H9 (cell line): ENCODE measurements at regions not wholly inside any gene's neighbourhood (a gene's known extent, or its start where the extent isn't known, plus 50 kb on each side); places are given as distances from the start of the nearest gene placed in this dataset.

Source experiments
- DNase-seq: peaks from one replicate; pipeline ENCODE4 v3.0.0-alpha.2; 2017
- H2AFZ ChIP-seq: one replicate; pipeline ENCODE4 v1.6.1; 2013; ENCODE audit warnings: mild to moderate bottlenecking, low read length, control low read depth, moderate library complexity
- H2AK5ac ChIP-seq: 2 replicates; pipeline ENCODE4 v1.6.1; 2013; ENCODE audit warnings: low read length, control low read depth, mixed read lengths; ENCODE audit not compliant: insufficient read length
- H2BK120ac ChIP-seq: one replicate; pipeline ENCODE4 v1.6.1; 2013; ENCODE audit warnings: low read depth, mild to moderate bottlenecking, low read length, control low read depth, inconsistent platforms; ENCODE audit not compliant: poor library complexity, severe bottlenecking
- H2BK12ac ChIP-seq: 2 replicates; pipeline ENCODE4 v1.6.1; 2013; ENCODE audit warnings: low read length, control low read depth, mixed read lengths, low read depth; ENCODE audit not compliant: insufficient read length
- H2BK15ac ChIP-seq: 2 replicates; pipeline ENCODE4 v1.6.1; 2013; ENCODE audit warnings: low read depth, low read length, control low read depth
- H2BK20ac ChIP-seq: one replicate; pipeline ENCODE4 v1.6.1; 2013; ENCODE audit warnings: low read depth, mild to moderate bottlenecking, low read length, control low read depth, inconsistent platforms; ENCODE audit not compliant: poor library complexity, severe bottlenecking
- H2BK5ac ChIP-seq: 2 replicates; pipeline ENCODE4 v1.6.1; 2013; ENCODE audit warnings: low read length, control low read depth, mixed read lengths; ENCODE audit not compliant: insufficient read length
- H3K14ac ChIP-seq: 2 replicates; pipeline ENCODE4 v1.6.1; 2013; ENCODE audit warnings: low read length, control low read depth; ENCODE audit not compliant: insufficient read depth
- H3K18ac ChIP-seq: 2 replicates; pipeline ENCODE4 v1.6.1; 2013; ENCODE audit warnings: low read depth, mild to moderate bottlenecking, mixed read lengths, low read length, control low read depth; ENCODE audit not compliant: insufficient read length
- H3K23ac ChIP-seq: 2 replicates; pipeline ENCODE4 v1.6.1; 2013; ENCODE audit warnings: low read length, control low read depth, mixed read lengths, low read depth; ENCODE audit not compliant: insufficient read length
- H3K23me2 ChIP-seq: 2 replicates; pipeline ENCODE4 v1.6.1; 2013; ENCODE audit warnings: low read depth, mild to moderate bottlenecking, mixed read lengths, low read length, control low read depth; ENCODE audit not compliant: insufficient read length, poor library complexity, severe bottlenecking
- H3K27ac ChIP-seq: 2 replicates; pipeline ENCODE4 v1.5.1; 2013; ENCODE audit warnings: low read length, control low read depth, mixed read lengths, low read depth; ENCODE audit not compliant: insufficient read length
- H3K27me3 ChIP-seq: 2 replicates; pipeline ENCODE4 v1.6.1; 2013; ENCODE audit warnings: low read length, control low read depth, inconsistent platforms; ENCODE audit not compliant: insufficient read depth
- H3K4ac ChIP-seq: 2 replicates; pipeline ENCODE4 v1.6.1; 2013; ENCODE audit warnings: low read depth, mild to moderate bottlenecking, control low read depth, inconsistent platforms, low read length, moderate library complexity
- H3K4me1 ChIP-seq: 2 replicates; pipeline ENCODE4 v1.6.1; 2013; ENCODE audit warnings: low read length, control low read depth, inconsistent platforms; ENCODE audit not compliant: insufficient read depth
- H3K4me2 ChIP-seq: 2 replicates; pipeline ENCODE4 v1.6.1; 2013; ENCODE audit warnings: low read length, control low read depth, mixed read lengths; ENCODE audit not compliant: insufficient read length, insufficient read depth
- H3K56ac ChIP-seq: 2 replicates; pipeline ENCODE4 v1.6.1; 2013; ENCODE audit warnings: low read depth, mild to moderate bottlenecking, mixed read lengths, low read length, control low read depth; ENCODE audit not compliant: insufficient read length
- H3K79me1 ChIP-seq: 2 replicates; pipeline ENCODE4 v1.6.1; 2013; ENCODE audit warnings: low read depth, mild to moderate bottlenecking, moderate library complexity, low read length, control low read depth, inconsistent platforms; ENCODE audit not compliant: insufficient read depth, poor library complexity, severe bottlenecking
- H3K79me2 ChIP-seq: 2 replicates; pipeline ENCODE4 v1.6.1; 2013; ENCODE audit warnings: low read length, control low read depth, inconsistent platforms; ENCODE audit not compliant: insufficient read depth
- H3K9ac ChIP-seq: 2 replicates; pipeline ENCODE4 v1.6.1; 2013; ENCODE audit warnings: low read length, control low read depth, mixed read lengths; ENCODE audit not compliant: insufficient read length; ENCODE audit errors: extremely low read depth
- H3K9me3 ChIP-seq: one replicate; pipeline ENCODE4 v1.6.1; 2013; ENCODE audit warnings: low read depth, low read length, inconsistent platforms; ENCODE audit not compliant: control insufficient read depth
- H3T11ph ChIP-seq: one replicate; pipeline ENCODE4 v1.6.1; 2013; ENCODE audit warnings: mild to moderate bottlenecking, low read length, control low read depth, inconsistent platforms
- H4K20me1 ChIP-seq: one replicate; pipeline ENCODE4 v1.6.1; 2013; ENCODE audit not compliant: control insufficient read depth, insufficient read length, insufficient read depth
- H4K5ac ChIP-seq: 2 replicates; pipeline ENCODE4 v1.6.1; 2013; ENCODE audit warnings: low read depth, mild to moderate bottlenecking, mixed read lengths, low read length, control low read depth; ENCODE audit not compliant: insufficient read length
- H4K8ac ChIP-seq: replicated peaks from 2 replicates; pipeline ENCODE4 v1.6.1; 2013; ENCODE audit warnings: low read length, control low read depth, mixed read lengths, low read depth; ENCODE audit not compliant: insufficient read length
- H4K91ac ChIP-seq: 2 replicates; pipeline ENCODE4 v1.6.1; 2013; ENCODE audit warnings: low read depth, mild to moderate bottlenecking, moderate library complexity, mixed read lengths, low read length, control low read depth; ENCODE audit not compliant: insufficient read length
- H3K27ac Mint-ChIP-seq, 3 experiments: 2 replicates in 2 of 3; 3 replicates in 1 of 3; pipeline ENCODE4 v1.8.0; 2020 to 2021; ENCODE audit warnings: mixed read lengths in 3 of 3, mild to moderate bottlenecking in 1 of 3, moderate library complexity in 1 of 3
- H3K27me3 Mint-ChIP-seq: 2 replicates; pipeline ENCODE4 v1.8.0; 2021; ENCODE audit warnings: low read depth, mild to moderate bottlenecking, moderate library complexity, mixed read lengths
- H3K36me3 Mint-ChIP-seq, 3 experiments: 2 replicates in 2 of 3; 3 replicates in 1 of 3; pipeline ENCODE4 v1.8.0; 2020 to 2021; ENCODE audit warnings: low read depth in 3 of 3, mixed read lengths in 3 of 3; ENCODE audit not compliant: insufficient read depth in 1 of 3
- H3K4me1 Mint-ChIP-seq, 2 experiments: 2 replicates each; pipeline ENCODE4 v1.8.0; 2020; ENCODE audit warnings: mixed read lengths in 2 of 2
- H3K4me3 Mint-ChIP-seq, 2 experiments: 2 replicates in 1 of 2; 3 replicates in 1 of 2; pipeline ENCODE4 v1.8.0; 2020 to 2021; ENCODE audit warnings: mild to moderate bottlenecking in 2 of 2, mixed read lengths in 2 of 2, moderate library complexity in 1 of 2
- H3K9me3 Mint-ChIP-seq, 2 experiments: 2 replicates in 1 of 2; 3 replicates in 1 of 2; pipeline ENCODE4 v1.8.0; 2020; ENCODE audit warnings: mild to moderate bottlenecking in 2 of 2, mixed read lengths in 2 of 2, moderate library complexity in 1 of 2
- CTCF ChIP-seq: fragments of 200-600 bp; sonication (generic); conservative IDR thresholded peaks from 3 replicates; pipeline ENCODE4 v1.8.0; 2021; ENCODE audit warnings: antibody characterized with exemption, mild to moderate bottlenecking
- WGBS: extraction: QIAGEN DNeasy Blood & Tissue Kit; methylation state at CpG from one replicate; pipeline ENCODE4 v1.1.7; 2013; ENCODE audit warnings: missing lambda C conversion rate, low lambda C conversion rate, mixed read lengths; ENCODE audit not compliant: insufficient read length; ENCODE audit errors: extremely low coverage; 5-methylcytosine and 5-hydroxymethylcytosine counted together

DNA sequence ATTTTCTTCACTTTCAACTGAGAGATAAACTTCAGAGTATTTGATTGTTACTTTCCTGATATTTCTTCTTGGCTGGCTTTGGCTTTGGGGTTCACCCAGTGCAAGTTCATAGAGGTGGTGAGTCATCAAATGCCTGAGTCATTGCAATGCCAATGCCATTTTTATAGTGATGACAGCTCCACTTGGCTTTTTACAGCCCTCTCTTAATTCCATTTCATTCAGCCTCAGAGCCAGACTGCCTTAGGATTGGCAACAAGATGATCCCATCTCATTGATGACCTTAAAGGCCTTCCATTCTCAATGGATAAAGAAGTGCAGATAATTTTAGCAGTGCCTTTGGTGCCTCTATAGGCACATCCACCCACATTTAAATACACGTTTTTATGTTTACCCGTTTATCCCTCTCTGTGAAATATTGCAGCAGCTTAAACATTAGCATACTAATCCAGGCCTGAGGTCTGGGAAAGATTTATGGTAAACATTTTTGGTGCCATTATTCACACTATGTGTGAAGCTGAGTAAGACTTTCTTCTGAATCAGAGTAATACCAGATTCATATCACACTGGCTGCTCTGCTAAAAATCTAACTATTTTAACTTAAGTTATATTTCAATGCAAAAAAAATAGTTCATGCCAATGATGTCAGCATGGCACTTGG is 88.9 kb upstream of the TYRP1 start:
- no peak overlapping the region for H3K56ac ChIP-seq
- no peaks in the 10 kb centered on the region for H3K36me3 Mint-ChIP-seq
- H3T11ph ChIP-seq: no peak overlapping the region

More for the DNA sequence above, 88.9 kb upstream of the TYRP1 start:
- Mint-ChIP-seq H3K27me3 (no peaks in the 10 kb centered on the region), H3K27ac (no peak overlapping the region), H3K9me3 (no peaks in the 10 kb centered on the region), H3K4me1 (no peaks in the 10 kb centered on the region), H3K4me3 (no peak overlapping the region)
- no peak overlapping the region for H4K8ac ChIP-seq
- no CpG with 5 or more reads among the region's 2 CpGs for WGBS
- H3K9me3 ChIP-seq: no peaks in the 10 kb centered on the region
- H2BK120ac ChIP-seq: no peak overlapping the region
- H2BK12ac ChIP-seq: no peak overlapping the region
- DNase-seq: no peak
- no peak overlapping the region for H2BK20ac ChIP-seq
- no peaks in the 10 kb centered on the region for H3K4me1 ChIP-seq
- no peak overlapping the region for H2BK15ac ChIP-seq
- no peaks in the 10 kb centered on the region for H3K79me2 ChIP-seq
- no peak overlapping the region for H3K27ac ChIP-seq
- no peak overlapping the region for H3K18ac ChIP-seq
- TF ChIP-seq CTCF: no peak
- no peak overlapping the region for H3K9ac ChIP-seq
- no peak overlapping the region for H4K91ac ChIP-seq
- H2BK5ac ChIP-seq: no peak overlapping the region
- no peaks in the 10 kb centered on the region for H3K79me1 ChIP-seq
- H3K23ac ChIP-seq: no peak overlapping the region
- no peak overlapping the region for H3K14ac ChIP-seq
- no peaks in the 10 kb centered on the region for H3K27me3 ChIP-seq
- H4K5ac ChIP-seq: no peak overlapping the region
- no peak overlapping the region for H2AK5ac ChIP-seq
- H3K4ac ChIP-seq: no peak overlapping the region
- no peaks in the 10 kb centered on the region for H4K20me1 ChIP-seq
- H3K23me2 ChIP-seq: no peaks in the 10 kb centered on the region
- H2AFZ ChIP-seq: no peak overlapping the region
- H3K4me2 ChIP-seq: no peak overlapping the region
